ENCODE measurements at regions not wholly inside any gene's neighbourhood (a gene's known extent, or its start where the extent isn't known, plus 50 kb on each side); places are given as distances from the start of the nearest gene placed in this dataset.

- no peaks in the 10 kb centered on the region for H3K4me1 ChIP-seq (ENCODE audit: insufficient read depth)
- H3K79me2 ChIP-seq: no peaks in the 10 kb centered on the region
- H3K9me2 ChIP-seq (replicated peaks; ENCODE audit: insufficient read depth): no peaks in the 10 kb centered on the region
- H3K9me3 ChIP-seq (ENCODE audit: low read depth): no peaks in the 10 kb centered on the region
- no peak overlapping the region for H3K4me3 ChIP-seq
- H4K20me1 ChIP-seq (ENCODE audit: insufficient read depth, poor library complexity, severe bottlenecking): no peaks in the 10 kb centered on the region
- no peak for DNase-seq (ENCODE audit: low spot score)
- 95% methylated on average over 15 of the region's 15 CpGs for WGBS (ENCODE audit: low lambda C conversion rate, missing lambda C conversion rate)
- no peak overlapping the region for H2AFZ ChIP-seq
- H3K4me2 ChIP-seq: no peak overlapping the region
- no peak overlapping the region for H3K27ac ChIP-seq
- H3K27me3 ChIP-seq: no peaks in the 10 kb centered on the region
- no peaks in the 10 kb centered on the region for H3K36me3 ChIP-seq (replicated peaks; ENCODE audit: insufficient read depth, low read depth)
- no peak for TF ChIP-seq CTCF (IDR thresholded peaks at IDR 0.05; ENCODE audit: poor library complexity)
- no peak for TF ChIP-seq EZH2phosphoT487 (IDR thresholded peaks at IDR 0.05; ENCODE audit: low read depth, severe bottlenecking, unreplicated experiment)
- no peak for TF ChIP-seq EZH2 (IDR thresholded peaks at IDR 0.05; ENCODE audit: borderline replicate concordance)
Observed at GRCh38 chr13:62627226-62627625, 1211.6 kb upstream of the PCDH20 start.

- H3K27ac ChIP-seq: no peak overlapping the region
- WGBS (ENCODE audit: low lambda C conversion rate, missing lambda C conversion rate): 63% methylated on average over 5 of the region's 5 CpGs
- no peak overlapping the region for H3K4me3 ChIP-seq
- H2AFZ ChIP-seq: no peak overlapping the region
- TF ChIP-seq EZH2phosphoT487 (IDR thresholded peaks at IDR 0.05; ENCODE audit: low read depth, severe bottlenecking, unreplicated experiment): no peak
- no peak for TF ChIP-seq CTCF (IDR thresholded peaks at IDR 0.05; ENCODE audit: poor library complexity)
- no peak for TF ChIP-seq EZH2 (IDR thresholded peaks at IDR 0.05; ENCODE audit: borderline replicate concordance)
- no peaks in the 10 kb centered on the region for H4K20me1 ChIP-seq (ENCODE audit: insufficient read depth, poor library complexity, severe bottlenecking)
- H3K9me2 ChIP-seq (replicated peaks; ENCODE audit: insufficient read depth): no peaks in the 10 kb centered on the region
- no peak for DNase-seq (ENCODE audit: low spot score)
- H3K9me3 ChIP-seq (ENCODE audit: low read depth): no peaks in the 10 kb centered on the region
- H3K4me1 ChIP-seq (ENCODE audit: insufficient read depth): no peaks in the 10 kb centered on the region
- H3K4me2 ChIP-seq: no peak overlapping the region
- H3K36me3 ChIP-seq (replicated peaks; ENCODE audit: insufficient read depth, low read depth): no peaks in the 10 kb centered on the region
- H3K27me3 ChIP-seq: no peaks in the 10 kb centered on the region
- H3K79me2 ChIP-seq: no peaks in the 10 kb centered on the region
Observed at GRCh38 chr13:62626771-62627170, 1211.1 kb upstream of the PCDH20 start.

GRCh38 chr13:62625214-62625881 lies 1209.7 kb upstream of the PCDH20 start:
- WGBS (ENCODE audit: low lambda C conversion rate, missing lambda C conversion rate): 90% methylated on average over 15 of the region's 15 CpGs
- Histone ChIP-seq H3K79me2 (no peaks in the 10 kb centered on the region), H3K9me2 (replicated peaks; ENCODE audit: insufficient read depth) (no peaks in the 10 kb centered on the region), H3K4me1 (ENCODE audit: insufficient read depth) (no peaks in the 10 kb centered on the region), H3K36me3 (replicated peaks; ENCODE audit: insufficient read depth, low read depth) (no peaks in the 10 kb centered on the region), H3K9me3 (ENCODE audit: low read depth) (no peaks in the 10 kb centered on the region), H3K27me3 (no peaks in the 10 kb centered on the region), H3K4me2 (no peak overlapping the region), H3K27ac (no peak overlapping the region), H2AFZ (no peak overlapping the region), H4K20me1 (ENCODE audit: insufficient read depth, poor library complexity, severe bottlenecking) (no peaks in the 10 kb centered on the region), H3K4me3 (no peak overlapping the region)
- no peak for DNase-seq (ENCODE audit: low spot score)
- no peak for TF ChIP-seq EZH2phosphoT487 (IDR thresholded peaks at IDR 0.05; ENCODE audit: low read depth, severe bottlenecking, unreplicated experiment)
- TF ChIP-seq EZH2 (IDR thresholded peaks at IDR 0.05; ENCODE audit: borderline replicate concordance): no peak
- no peak for TF ChIP-seq CTCF (IDR thresholded peaks at IDR 0.05; ENCODE audit: poor library complexity)

All from hepatocyte (in vitro differentiated cells).